ENCODE measurements at regions not wholly inside any gene's neighbourhood (a gene's known extent, or its start where the extent isn't known, plus 50 kb on each side); places are given as distances from the start of the nearest gene placed in this dataset.

- no peaks in the 10 kb centered on the region for H3K36me3 Mint-ChIP-seq
- peak; percentile 10 for DNase-seq
- H3K4me3 Mint-ChIP-seq: no peak overlapping the region
- H3K27me3 Mint-ChIP-seq: no peaks in the 10 kb centered on the region
- H3K27ac Mint-ChIP-seq: no peak overlapping the region
- peaks cover 2% of the 10 kb centered on the region for H3K4me1 Mint-ChIP-seq
- no peaks in the 10 kb centered on the region for H3K9me3 Mint-ChIP-seq
Measured at GRCh38 chr12:124109760-124110159, 136.7 kb downstream of the ZNF664 start.

GRCh38 chr12:124110372-124110883, 137.4 kb downstream of the ZNF664 start:
- Mint-ChIP-seq H3K36me3 (no peaks in the 10 kb centered on the region), H3K27ac (no peak overlapping the region), H3K27me3 (no peaks in the 10 kb centered on the region), H3K9me3 (no peaks in the 10 kb centered on the region), H3K4me3 (no peak overlapping the region), H3K4me1 (peaks cover 2% of the 10 kb centered on the region)
- no peak for DNase-seq

GRCh38 chr12:124111006-124111405, 138.0 kb downstream of the ZNF664 start:
- Mint-ChIP-seq H3K9me3 (no peaks in the 10 kb centered on the region), H3K27ac (no peak overlapping the region), H3K36me3 (no peaks in the 10 kb centered on the region), H3K4me3 (no peak overlapping the region), H3K4me1 (peaks cover 2% of the 10 kb centered on the region), H3K27me3 (no peaks in the 10 kb centered on the region)
- no peak for DNase-seq

GRCh38 chr12:124114316-124114715, 141.3 kb downstream of the ZNF664 start:
- Mint-ChIP-seq H3K4me3 (no peak overlapping the region), H3K36me3 (no peaks in the 10 kb centered on the region), H3K27ac (no peak overlapping the region), H3K4me1 (peaks cover 2% of the 10 kb centered on the region), H3K9me3 (no peaks in the 10 kb centered on the region), H3K27me3 (no peaks in the 10 kb centered on the region)
- DNase-seq: no peak

GRCh38 chr12:124115496-124115895, 142.5 kb downstream of the ZNF664 start:
- H3K9me3 Mint-ChIP-seq: no peaks in the 10 kb centered on the region
- H3K36me3 Mint-ChIP-seq: no peaks in the 10 kb centered on the region
- no peak overlapping the region for H3K27ac Mint-ChIP-seq
- DNase-seq: no peak
- no peak overlapping the region for H3K4me3 Mint-ChIP-seq
- H3K27me3 Mint-ChIP-seq: no peaks in the 10 kb centered on the region
- H3K4me1 Mint-ChIP-seq: no peaks in the 10 kb centered on the region

- H3K4me1 Mint-ChIP-seq: no peaks in the 10 kb centered on the region
- H3K27me3 Mint-ChIP-seq: no peaks in the 10 kb centered on the region
- no peak overlapping the region for H3K4me3 Mint-ChIP-seq
- no peaks in the 10 kb centered on the region for H3K36me3 Mint-ChIP-seq
- H3K9me3 Mint-ChIP-seq: no peaks in the 10 kb centered on the region
- no peak for DNase-seq
- no peak overlapping the region for H3K27ac Mint-ChIP-seq
Measured at GRCh38 chr12:124115976-124116690, 143.1 kb downstream of the ZNF664 start.

- Mint-ChIP-seq H3K4me1 (no peaks in the 10 kb centered on the region), H3K9me3 (no peaks in the 10 kb centered on the region), H3K27me3 (no peaks in the 10 kb centered on the region), H3K27ac (no peak overlapping the region), H3K36me3 (no peaks in the 10 kb centered on the region), H3K4me3 (no peak overlapping the region)
- DNase-seq: no peak
Measured at GRCh38 chr12:124120739-124121138, 147.7 kb downstream of the ZNF664 start.

GRCh38 chr12:124122722-124123121, 149.7 kb downstream of the ZNF664 start:
- H3K4me1 Mint-ChIP-seq: no peaks in the 10 kb centered on the region
- no peaks in the 10 kb centered on the region for H3K36me3 Mint-ChIP-seq
- no peaks in the 10 kb centered on the region for H3K9me3 Mint-ChIP-seq
- DNase-seq: no peak
- H3K27ac Mint-ChIP-seq: no peak overlapping the region
- no peak overlapping the region for H3K4me3 Mint-ChIP-seq
- no peaks in the 10 kb centered on the region for H3K27me3 Mint-ChIP-seq

- H3K9me3 Mint-ChIP-seq: no peaks in the 10 kb centered on the region
- H3K27ac Mint-ChIP-seq: no peak overlapping the region
- H3K36me3 Mint-ChIP-seq: no peaks in the 10 kb centered on the region
- DNase-seq: no peak
- no peaks in the 10 kb centered on the region for H3K27me3 Mint-ChIP-seq
- H3K4me1 Mint-ChIP-seq: no peaks in the 10 kb centered on the region
- H3K4me3 Mint-ChIP-seq: no peak overlapping the region
Measured at GRCh38 chr12:124123296-124124000, 150.4 kb downstream of the ZNF664 start.

GRCh38 chr12:124125203-124125871, 152.3 kb downstream of the ZNF664 start:
- Mint-ChIP-seq H3K36me3 (no peaks in the 10 kb centered on the region), H3K27ac (no peak overlapping the region), H3K4me3 (no peak overlapping the region), H3K4me1 (no peaks in the 10 kb centered on the region), H3K9me3 (no peaks in the 10 kb centered on the region), H3K27me3 (no peaks in the 10 kb centered on the region)
- DNase-seq: no peak

GRCh38 chr12:124126950-124127655, 154.1 kb downstream of the ZNF664 start:
- H3K36me3 Mint-ChIP-seq: no peaks in the 10 kb centered on the region
- DNase-seq: no peak
- no peaks in the 10 kb centered on the region for H3K4me1 Mint-ChIP-seq
- no peak overlapping the region for H3K4me3 Mint-ChIP-seq
- H3K27ac Mint-ChIP-seq: no peak overlapping the region
- no peaks in the 10 kb centered on the region for H3K27me3 Mint-ChIP-seq
- H3K9me3 Mint-ChIP-seq: no peaks in the 10 kb centered on the region

GRCh38 chr12:124129132-124129531, 156.1 kb downstream of the ZNF664 start:
- no peaks in the 10 kb centered on the region for H3K9me3 Mint-ChIP-seq
- H3K4me3 Mint-ChIP-seq: no peak overlapping the region
- no peak overlapping the region for H3K27ac Mint-ChIP-seq
- no peaks in the 10 kb centered on the region for H3K36me3 Mint-ChIP-seq
- no peak for DNase-seq
- H3K4me1 Mint-ChIP-seq: no peaks in the 10 kb centered on the region
- H3K27me3 Mint-ChIP-seq: no peaks in the 10 kb centered on the region

- H3K27me3 Mint-ChIP-seq: no peaks in the 10 kb centered on the region
- DNase-seq: no peak
- no peak overlapping the region for H3K27ac Mint-ChIP-seq
- no peak overlapping the region for H3K4me3 Mint-ChIP-seq
- no peaks in the 10 kb centered on the region for H3K4me1 Mint-ChIP-seq
- H3K9me3 Mint-ChIP-seq: no peaks in the 10 kb centered on the region
- no peaks in the 10 kb centered on the region for H3K36me3 Mint-ChIP-seq
Measured at GRCh38 chr12:124130691-124131591, 157.9 kb downstream of the ZNF664 start.

- Mint-ChIP-seq H3K27me3 (no peaks in the 10 kb centered on the region), H3K36me3 (no peaks in the 10 kb centered on the region)
Measured at GRCh38 chr12:124131659-124132058, 158.6 kb downstream of the ZNF664 start.

More at GRCh38 chr12:124131659-124132058, 158.6 kb downstream of the ZNF664 start:
- H3K4me3 Mint-ChIP-seq: no peak overlapping the region
- no peaks in the 10 kb centered on the region for H3K9me3 Mint-ChIP-seq
- DNase-seq: no peak
- no peak overlapping the region for H3K27ac Mint-ChIP-seq
- no peaks in the 10 kb centered on the region for H3K4me1 Mint-ChIP-seq
